HG03457 (cell line): ENCODE measurements at regions not wholly inside any gene's neighbourhood (a gene's known extent, or its start where the extent isn't known, plus 50 kb on each side); places are given as distances from the start of the nearest gene placed in this dataset.

Experiments used
- ATAC-seq: cut with Tn5 transposase; IDR thresholded peaks from one replicate; pipeline ENCODE4 v1.9.1; 2021; ENCODE audit warnings: moderate number of reproducible peaks; ENCODE audit not compliant: unreplicated experiment

- ATAC-seq: no peak
These were observed 52.5 kb upstream of the INTU start for GRCh38 chr4:127580300-127580699.

DNA sequence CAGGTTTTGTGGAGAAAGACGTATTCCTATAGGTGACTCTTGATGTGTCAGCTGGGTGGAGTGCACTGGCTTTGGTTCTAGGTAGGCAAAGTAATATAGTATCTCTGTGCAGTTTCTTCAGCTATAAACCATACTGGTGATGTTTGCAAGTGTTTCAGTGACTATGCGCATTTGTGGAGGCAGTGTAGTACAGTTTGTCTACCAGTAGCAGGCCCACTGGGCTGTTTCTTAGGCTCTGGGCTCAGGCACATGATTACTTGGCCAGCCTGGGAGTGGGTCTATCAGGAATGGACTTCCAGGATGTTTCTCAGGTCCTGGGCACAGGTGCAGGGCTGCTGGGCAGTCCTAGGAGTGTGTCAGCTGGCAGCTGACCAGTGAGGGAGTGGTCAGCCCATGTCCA lies 51.9 kb upstream of the INTU start:
- no peak for ATAC-seq
